ENCODE measurements at regions not wholly inside any gene's neighbourhood (a gene's known extent, or its start where the extent isn't known, plus 50 kb on each side); places are given as distances from the start of the nearest gene placed in this dataset.

- H3K4me2 ChIP-seq (ENCODE audit: low read length): no peak overlapping the region
- H4K20me1 ChIP-seq (ENCODE audit: control insufficient read depth, insufficient read depth, low read depth, low read length): no peaks in the 10 kb centered on the region
- no peak for TF ChIP-seq EZH2phosphoT487 (IDR thresholded peaks at IDR 0.05; ENCODE audit: borderline replicate concordance, low read length)
- TF ChIP-seq, protein P1, sequence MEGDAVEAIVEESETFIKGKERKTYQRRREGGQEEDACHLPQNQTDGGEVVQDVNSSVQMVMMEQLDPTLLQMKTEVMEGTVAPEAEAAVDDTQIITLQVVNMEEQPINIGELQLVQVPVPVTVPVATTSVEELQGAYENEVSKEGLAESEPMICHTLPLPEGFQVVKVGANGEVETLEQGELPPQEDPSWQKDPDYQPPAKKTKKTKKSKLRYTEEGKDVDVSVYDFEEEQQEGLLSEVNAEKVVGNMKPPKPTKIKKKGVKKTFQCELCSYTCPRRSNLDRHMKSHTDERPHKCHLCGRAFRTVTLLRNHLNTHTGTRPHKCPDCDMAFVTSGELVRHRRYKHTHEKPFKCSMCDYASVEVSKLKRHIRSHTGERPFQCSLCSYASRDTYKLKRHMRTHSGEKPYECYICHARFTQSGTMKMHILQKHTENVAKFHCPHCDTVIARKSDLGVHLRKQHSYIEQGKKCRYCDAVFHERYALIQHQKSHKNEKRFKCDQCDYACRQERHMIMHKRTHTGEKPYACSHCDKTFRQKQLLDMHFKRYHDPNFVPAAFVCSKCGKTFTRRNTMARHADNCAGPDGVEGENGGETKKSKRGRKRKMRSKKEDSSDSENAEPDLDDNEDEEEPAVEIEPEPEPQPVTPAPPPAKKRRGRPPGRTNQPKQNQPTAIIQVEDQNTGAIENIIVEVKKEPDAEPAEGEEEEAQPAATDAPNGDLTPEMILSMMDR (IDR thresholded peaks at IDR 0.05; ENCODE audit: low read depth, low read length, poor library complexity, severe bottlenecking): no peak
- peaks cover 8% of the 10 kb centered on the region; the same call in 1 of the 2 replicates for H3K27me3 ChIP-seq (ENCODE audit: control insufficient read depth, low read length)
- no peaks in the 10 kb centered on the region for H3K79me2 ChIP-seq (ENCODE audit: control insufficient read depth, low read length)
- H3K9me3 ChIP-seq (ENCODE audit: control insufficient read depth, insufficient read depth, low read length): no peaks in the 10 kb centered on the region
- H3K4me1 ChIP-seq (ENCODE audit: control insufficient read depth, low read length): no peaks in the 10 kb centered on the region
- H3K27ac ChIP-seq (ENCODE audit: low read depth, low read length): no peak overlapping the region
- no peaks in the 10 kb centered on the region for H3F3A ChIP-seq (ENCODE audit: control insufficient read depth, insufficient read depth)
- no peaks in the 10 kb centered on the region for H3K36me3 ChIP-seq (ENCODE audit: control insufficient read depth, low read length)
- no peaks in the 10 kb centered on the region for H3K9me2 ChIP-seq (replicated peaks; ENCODE audit: control insufficient read depth, low read length)
- no peak overlapping the region for H3K4me3 ChIP-seq (ENCODE audit: low read length)
Measured at GRCh38 chr12:107986183-107986582, 142.9 kb upstream of the WSCD2 start.

DNA sequence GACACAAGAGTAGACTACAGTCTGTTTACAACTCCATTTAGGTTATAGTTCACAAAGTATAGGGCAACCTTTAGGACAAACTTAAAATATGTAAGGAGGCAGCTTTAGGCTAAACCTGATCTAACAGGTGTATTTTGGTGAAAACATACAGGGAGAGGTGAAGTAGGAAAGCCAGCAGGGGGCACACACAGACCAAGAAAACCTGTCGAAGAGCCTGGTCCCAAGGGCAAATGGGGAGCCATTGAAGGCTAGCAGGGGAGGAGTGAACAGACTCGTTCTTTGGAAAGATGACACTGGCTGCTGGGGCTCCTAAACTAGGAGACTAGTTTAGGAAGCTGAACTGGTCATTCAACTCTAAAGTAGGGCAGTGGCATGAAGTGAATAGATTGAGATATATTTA is 138.8 kb upstream of the WSCD2 start:
- Histone ChIP-seq H3K4me3 (ENCODE audit: low read length) (no peak overlapping the region), H3K4me2 (ENCODE audit: low read length) (no peak overlapping the region), H3K4me1 (ENCODE audit: control insufficient read depth, low read length) (no peaks in the 10 kb centered on the region), H3K36me3 (ENCODE audit: control insufficient read depth, low read length) (no peaks in the 10 kb centered on the region), H3F3A (ENCODE audit: control insufficient read depth, insufficient read depth) (no peaks in the 10 kb centered on the region), H3K9me2 (replicated peaks; ENCODE audit: control insufficient read depth, low read length) (no peaks in the 10 kb centered on the region), H3K9me3 (ENCODE audit: control insufficient read depth, insufficient read depth, low read length) (no peaks in the 10 kb centered on the region), H3K27me3 (ENCODE audit: control insufficient read depth, low read length) (no peaks in the 10 kb centered on the region), H3K27ac (ENCODE audit: low read depth, low read length) (no peak overlapping the region), H3K79me2 (ENCODE audit: control insufficient read depth, low read length) (no peaks in the 10 kb centered on the region), H4K20me1 (ENCODE audit: control insufficient read depth, insufficient read depth, low read depth, low read length) (no peaks in the 10 kb centered on the region)
- no peak for TF ChIP-seq EZH2phosphoT487 (IDR thresholded peaks at IDR 0.05; ENCODE audit: borderline replicate concordance, low read length)
- TF ChIP-seq, protein P1 (IDR thresholded peaks at IDR 0.05; ENCODE audit: low read depth, low read length, poor library complexity, severe bottlenecking): peak; percentile 52

GRCh38 chr12:107992029-107992428 is 137.1 kb upstream of the WSCD2 start:
- Histone ChIP-seq H3F3A (ENCODE audit: control insufficient read depth, insufficient read depth) (no peaks in the 10 kb centered on the region), H3K4me1 (ENCODE audit: control insufficient read depth, low read length) (no peaks in the 10 kb centered on the region), H3K27ac (ENCODE audit: low read depth, low read length) (no peak overlapping the region), H3K4me2 (ENCODE audit: low read length) (no peak overlapping the region), H3K9me2 (replicated peaks; ENCODE audit: control insufficient read depth, low read length) (no peaks in the 10 kb centered on the region), H3K4me3 (ENCODE audit: low read length) (no peak overlapping the region), H3K27me3 (ENCODE audit: control insufficient read depth, low read length) (no peaks in the 10 kb centered on the region), H3K36me3 (ENCODE audit: control insufficient read depth, low read length) (no peaks in the 10 kb centered on the region), H3K9me3 (ENCODE audit: control insufficient read depth, insufficient read depth, low read length) (no peaks in the 10 kb centered on the region), H3K79me2 (ENCODE audit: control insufficient read depth, low read length) (no peaks in the 10 kb centered on the region), H4K20me1 (ENCODE audit: control insufficient read depth, insufficient read depth, low read depth, low read length) (no peaks in the 10 kb centered on the region)
- no peak for TF ChIP-seq EZH2phosphoT487 (IDR thresholded peaks at IDR 0.05; ENCODE audit: borderline replicate concordance, low read length)
- TF ChIP-seq, protein P1 (IDR thresholded peaks at IDR 0.05; ENCODE audit: low read depth, low read length, poor library complexity, severe bottlenecking): no peak

Data from DOHH2 (cell line).